Colonic mucosa (tissue), 4 donors: ENCODE measurements at regions not wholly inside any gene's neighbourhood (a gene's known extent, or its start where the extent isn't known, plus 50 kb on each side); places are given as distances from the start of the nearest gene placed in this dataset.

Experiments used
- DNase-seq: peaks from one replicate; pipeline ENCODE4 v3.0.0-alpha.2; 2020
- H3K27ac ChIP-seq: fragments of 200-600 bp; one replicate; pipeline ENCODE4 v1.8.0; 2021
- H3K27me3 ChIP-seq: fragments of 200-600 bp; one replicate; pipeline ENCODE4 v1.8.0; 2021
- H3K36me3 ChIP-seq: fragments of 200-600 bp; one replicate; pipeline ENCODE4 v1.8.0; 2021
- H3K4me1 ChIP-seq: fragments of 200-600 bp; one replicate; pipeline ENCODE4 v1.8.0; 2021; ENCODE audit warnings: mild to moderate bottlenecking
- H3K4me3 ChIP-seq: fragments of 200-600 bp; one replicate; pipeline ENCODE4 v1.8.0; 2021
- H3K9ac ChIP-seq, 2 donors: one replicate each; pipeline ENCODE4 v1.7.0; 2013; ENCODE audit warnings: control low read depth in 2 of 2, low read depth in 2 of 2, low read length in 2 of 2
- H3K9me3 ChIP-seq: fragments of 200-600 bp; one replicate; pipeline ENCODE4 v1.8.0; 2021
- intact Hi-C: fragments of 100-400 bp; cut with DNase I; formaldehyde crosslinking; loops from one replicate; pipeline ENCODE4 v1.14.1; 2022
- TF ChIP-seq, protein P1 (sequence below): fragments of 200-600 bp; IDR thresholded peaks from one replicate; pipeline ENCODE4 v1.8.0; 2022; ENCODE audit warnings: antibody characterized with exemption, mild to moderate bottlenecking
- donor health status: healthy.
- donor health status: DM: no; HTN: no; CAD: no.
- donor health status: DM: no; HTN: no; CAD: no.

GRCh38 chr2:147541314-147541713 is 303.5 kb upstream of the ACVR2A start:
- Histone ChIP-seq H3K36me3 (no peaks in the 10 kb centered on the region), H3K9me3 (no peaks in the 10 kb centered on the region), H3K27ac (no peak overlapping the region), H3K4me1 (no peaks in the 10 kb centered on the region), H3K4me3 (no peak overlapping the region), H3K9ac (no peak overlapping the region), H3K27me3 (no peaks in the 10 kb centered on the region)
- intact Hi-C loops = no loop called here
- TF ChIP-seq, protein P1, sequence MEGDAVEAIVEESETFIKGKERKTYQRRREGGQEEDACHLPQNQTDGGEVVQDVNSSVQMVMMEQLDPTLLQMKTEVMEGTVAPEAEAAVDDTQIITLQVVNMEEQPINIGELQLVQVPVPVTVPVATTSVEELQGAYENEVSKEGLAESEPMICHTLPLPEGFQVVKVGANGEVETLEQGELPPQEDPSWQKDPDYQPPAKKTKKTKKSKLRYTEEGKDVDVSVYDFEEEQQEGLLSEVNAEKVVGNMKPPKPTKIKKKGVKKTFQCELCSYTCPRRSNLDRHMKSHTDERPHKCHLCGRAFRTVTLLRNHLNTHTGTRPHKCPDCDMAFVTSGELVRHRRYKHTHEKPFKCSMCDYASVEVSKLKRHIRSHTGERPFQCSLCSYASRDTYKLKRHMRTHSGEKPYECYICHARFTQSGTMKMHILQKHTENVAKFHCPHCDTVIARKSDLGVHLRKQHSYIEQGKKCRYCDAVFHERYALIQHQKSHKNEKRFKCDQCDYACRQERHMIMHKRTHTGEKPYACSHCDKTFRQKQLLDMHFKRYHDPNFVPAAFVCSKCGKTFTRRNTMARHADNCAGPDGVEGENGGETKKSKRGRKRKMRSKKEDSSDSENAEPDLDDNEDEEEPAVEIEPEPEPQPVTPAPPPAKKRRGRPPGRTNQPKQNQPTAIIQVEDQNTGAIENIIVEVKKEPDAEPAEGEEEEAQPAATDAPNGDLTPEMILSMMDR = no peak
- no peak for DNase-seq

DNA sequence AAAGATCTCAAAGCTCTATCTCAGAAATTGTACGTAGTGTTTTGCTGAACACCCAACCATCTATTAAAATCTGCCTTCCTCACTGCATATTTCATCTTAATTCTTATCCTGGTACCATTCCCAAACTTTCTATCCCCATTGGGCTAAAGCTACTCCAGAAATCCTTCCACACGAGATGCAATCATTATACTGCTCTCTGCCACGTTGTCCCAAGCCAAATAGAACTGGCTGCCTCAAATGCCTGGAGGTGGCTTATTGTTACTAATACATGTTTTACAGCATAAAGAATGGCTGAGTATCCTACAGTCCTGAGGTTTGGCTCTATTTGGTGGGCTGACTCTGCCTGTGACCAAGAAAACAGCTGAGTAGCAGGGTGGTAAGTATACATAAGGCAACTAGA is 306.0 kb upstream of the ACVR2A start:
- Histone ChIP-seq H3K27ac (no peak overlapping the region), H3K9ac (no peak overlapping the region), H3K27me3 (no peaks in the 10 kb centered on the region), H3K36me3 (no peaks in the 10 kb centered on the region), H3K4me1 (no peaks in the 10 kb centered on the region), H3K4me3 (no peak overlapping the region), H3K9me3 (no peaks in the 10 kb centered on the region)
- intact Hi-C loops = no loop called here
- no peak for DNase-seq
- TF ChIP-seq, protein P1 = no peak

- TF ChIP-seq, protein P1 = no peak
- H3K27me3 ChIP-seq = no peaks in the 10 kb centered on the region
- H3K4me1 ChIP-seq = no peaks in the 10 kb centered on the region
- H3K9ac ChIP-seq = no peak overlapping the region
- no peaks in the 10 kb centered on the region for H3K9me3 ChIP-seq
- H3K27ac ChIP-seq = no peak overlapping the region
- intact Hi-C loops = no loop called here
- H3K36me3 ChIP-seq = no peaks in the 10 kb centered on the region
- DNase-seq = no peak
- no peak overlapping the region for H3K4me3 ChIP-seq
Observed at GRCh38 chr2:147538088-147538487, 306.7 kb upstream of the ACVR2A start.

- Histone ChIP-seq H3K36me3 (no peaks in the 10 kb centered on the region), H3K27me3 (no peaks in the 10 kb centered on the region), H3K4me3 (no peak overlapping the region), H3K27ac (no peak overlapping the region), H3K4me1 (no peaks in the 10 kb centered on the region), H3K9me3 (no peaks in the 10 kb centered on the region), H3K9ac (no peak overlapping the region)
- TF ChIP-seq, protein P1 = no peak
- intact Hi-C loops = no loop called here
- no peak for DNase-seq
Observed at GRCh38 chr2:147531269-147531668, 313.6 kb upstream of the ACVR2A start.

DNA sequence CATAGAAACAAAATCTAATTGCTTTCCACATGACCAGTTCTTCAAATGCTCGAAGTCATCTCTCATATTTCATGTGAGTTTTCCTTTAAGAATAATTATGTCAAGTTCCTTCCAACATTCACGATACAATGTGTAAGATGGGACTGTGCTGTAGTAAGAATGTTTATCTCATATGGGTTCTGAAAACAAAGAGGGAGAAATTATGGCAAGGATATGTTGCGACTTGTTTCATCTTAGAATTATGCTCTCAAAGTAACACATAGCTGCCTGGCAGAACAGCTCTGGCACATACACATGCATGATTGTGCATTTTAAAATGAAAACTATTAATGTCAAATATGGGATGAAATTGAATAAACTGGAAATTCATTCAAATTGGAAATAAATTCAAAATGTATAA is 314.8 kb upstream of the ACVR2A start:
- Histone ChIP-seq H3K9me3 (no peaks in the 10 kb centered on the region), H3K4me3 (no peak overlapping the region), H3K27me3 (no peaks in the 10 kb centered on the region), H3K4me1 (no peaks in the 10 kb centered on the region), H3K27ac (no peak overlapping the region), H3K36me3 (no peaks in the 10 kb centered on the region), H3K9ac (no peak overlapping the region)
- no peak for DNase-seq
- intact Hi-C loops = no loop called here
- TF ChIP-seq, protein P1 = no peak
